ENCODE measurements at regions not wholly inside any gene's neighbourhood (a gene's known extent, or its start where the extent isn't known, plus 50 kb on each side); places are given as distances from the start of the nearest gene placed in this dataset.
"Not testable (repeated sequence)": the region's sequence is repeated elsewhere in the genome, so short reads cannot be mapped to it uniquely, and the experiment has no call there.

GRCh38 chr10:114722136-114722535 is 64.1 kb upstream of the ABLIM1 start:
- H2BK120ac ChIP-seq (ENCODE audit: low read depth, low read length); H3K4me1 ChIP-seq (ENCODE audit: control insufficient read depth, insufficient read depth, low read length); H3K9me1 ChIP-seq (ENCODE audit: insufficient read depth, low read length); H3K36me3 ChIP-seq (ENCODE audit: control insufficient read depth, insufficient read depth, low read length); H3K4me3 ChIP-seq (ENCODE audit: insufficient read depth, low read depth, low read length); H2BK5ac ChIP-seq (ENCODE audit: low read depth, low read length, poor library complexity, severe bottlenecking); H3K79me1 ChIP-seq (ENCODE audit: low read depth in 1 of 2, low read length in 2 of 2); intact Hi-C loops (cut with micrococcal nuclease); H3K4me2 ChIP-seq (ENCODE audit: low read depth, low read length); H2AK9ac ChIP-seq (replicated peaks; ENCODE audit: low read depth, low read length, poor library complexity); H3K4ac ChIP-seq (ENCODE audit: low read depth, low read length); H4K91ac ChIP-seq (ENCODE audit: insufficient read depth, low read depth, low read length); H3K27me3 ChIP-seq (ENCODE audit: control insufficient read depth, insufficient read depth, low read length); H4K20me1 ChIP-seq (ENCODE audit: insufficient read depth, low read length); in situ Hi-C loops (cut with MboI; ENCODE audit: low sequenced_read_pairs); H3K18ac ChIP-seq (ENCODE audit: low read depth, low read length); H3K9me3 ChIP-seq (ENCODE audit: control insufficient read depth, insufficient read depth, low read length); ATAC-seq (ENCODE audit: low read depth); H3K14ac ChIP-seq (replicated peaks; ENCODE audit: low read depth, low read length); H2AK5ac ChIP-seq (ENCODE audit: low read depth, low read length); CTCF ChIA-PET; H3K56ac ChIP-seq (ENCODE audit: extremely low read depth, insufficient read depth, low read length); H4K5ac ChIP-seq (ENCODE audit: low read depth, low read length); dilution Hi-C loops (cut with HindIII; ENCODE audit: low sequenced_read_pairs, unreplicated experiment); H2BK15ac ChIP-seq (ENCODE audit: low read depth, low read length); H2BK20ac ChIP-seq (ENCODE audit: low read depth, low read length); H2AFZ ChIP-seq (replicated peaks; ENCODE audit: low read length, poor library complexity); H3K9ac ChIP-seq (ENCODE audit: low read depth, low read length); BruUV-seq (replicated peaks); POLR2A ChIA-PET (ENCODE audit: unreplicated experiment); H3K27ac ChIP-seq (ENCODE audit: insufficient read depth, low read length); H4K8ac ChIP-seq (ENCODE audit: low read depth in 2 of 2, low read length in 2 of 2); H3K23ac ChIP-seq (ENCODE audit: low read depth, low read length); DNase-seq: not testable (repeated sequence)
- WGBS, 2 experiments (ENCODE audit: extremely low coverage in 2 of 2, insufficient read length in 1 of 2), result no CpG with 5 or more reads among the region's 3 CpGs
